ENCODE measurements at regions not wholly inside any gene's neighbourhood (a gene's known extent, or its start where the extent isn't known, plus 50 kb on each side); places are given as distances from the start of the nearest gene placed in this dataset.

GRCh38 chr14:65794674-65795279 is 382.2 kb downstream of the FUT8 start:
- no peak for DNase-seq

DNA sequence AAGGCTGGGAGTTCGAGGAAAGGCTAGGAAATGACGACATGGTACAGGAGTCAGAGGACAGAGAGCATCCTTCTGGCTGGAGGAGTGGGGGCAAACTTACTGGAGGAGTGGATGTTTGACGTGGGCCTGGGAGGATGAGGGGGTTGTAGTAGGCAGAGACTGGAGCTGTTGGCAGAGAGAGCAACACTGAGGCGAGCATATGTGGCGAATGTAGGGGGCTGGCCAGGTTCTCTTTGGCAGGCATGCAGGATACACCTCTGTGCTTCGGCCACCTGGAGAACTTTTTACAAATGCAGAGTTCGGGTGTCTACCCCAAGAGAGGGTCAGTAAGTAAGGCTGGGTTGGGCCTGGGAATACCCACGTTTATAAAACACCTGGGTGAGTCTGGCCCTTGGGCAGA is 385.7 kb downstream of the FUT8 start:
- no peak for DNase-seq

- no peak for DNase-seq
These were observed 388.2 kb downstream of the FUT8 start for GRCh38 chr14:65800694-65801093.

DNA sequence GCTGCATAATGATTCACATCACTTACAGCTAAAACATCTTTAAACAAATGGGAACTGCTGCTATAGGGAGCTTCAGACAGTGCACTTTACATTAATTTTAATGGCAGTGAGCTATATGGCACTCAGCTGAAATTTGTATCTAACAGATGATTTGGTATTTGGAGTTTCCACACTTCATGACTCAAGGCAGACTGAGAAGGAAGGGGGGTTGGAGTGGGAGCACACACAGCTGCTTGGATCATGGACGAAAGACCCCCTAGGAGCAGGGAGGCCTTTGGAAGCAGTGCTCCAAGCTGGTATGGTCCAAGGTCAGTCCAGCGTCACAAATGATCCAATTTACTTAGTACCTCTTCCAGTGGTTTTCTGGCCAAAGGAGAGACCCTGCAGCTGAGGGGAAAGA is 389.7 kb downstream of the FUT8 start:
- no peak for DNase-seq

DNA sequence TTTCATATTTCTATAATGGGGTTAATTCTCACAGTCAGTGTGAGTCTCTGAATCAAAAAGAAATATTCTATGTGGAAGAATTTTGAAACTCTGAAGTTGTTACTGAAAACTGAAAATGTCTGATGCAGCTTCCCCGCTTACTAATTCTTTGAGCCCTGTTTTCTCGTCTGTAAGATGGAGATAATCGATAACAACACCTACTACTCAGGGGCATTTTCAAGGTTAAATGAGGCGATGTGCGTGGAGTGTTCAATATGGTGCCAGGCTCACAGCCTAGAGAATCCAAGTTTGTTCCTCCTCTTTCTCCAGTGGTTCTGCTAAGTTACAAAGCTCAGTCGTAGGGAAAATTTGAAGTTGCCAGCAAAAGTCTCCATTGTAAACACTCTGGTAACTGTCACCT is 391.4 kb downstream of the FUT8 start:
- DNase-seq: no peak

DNA sequence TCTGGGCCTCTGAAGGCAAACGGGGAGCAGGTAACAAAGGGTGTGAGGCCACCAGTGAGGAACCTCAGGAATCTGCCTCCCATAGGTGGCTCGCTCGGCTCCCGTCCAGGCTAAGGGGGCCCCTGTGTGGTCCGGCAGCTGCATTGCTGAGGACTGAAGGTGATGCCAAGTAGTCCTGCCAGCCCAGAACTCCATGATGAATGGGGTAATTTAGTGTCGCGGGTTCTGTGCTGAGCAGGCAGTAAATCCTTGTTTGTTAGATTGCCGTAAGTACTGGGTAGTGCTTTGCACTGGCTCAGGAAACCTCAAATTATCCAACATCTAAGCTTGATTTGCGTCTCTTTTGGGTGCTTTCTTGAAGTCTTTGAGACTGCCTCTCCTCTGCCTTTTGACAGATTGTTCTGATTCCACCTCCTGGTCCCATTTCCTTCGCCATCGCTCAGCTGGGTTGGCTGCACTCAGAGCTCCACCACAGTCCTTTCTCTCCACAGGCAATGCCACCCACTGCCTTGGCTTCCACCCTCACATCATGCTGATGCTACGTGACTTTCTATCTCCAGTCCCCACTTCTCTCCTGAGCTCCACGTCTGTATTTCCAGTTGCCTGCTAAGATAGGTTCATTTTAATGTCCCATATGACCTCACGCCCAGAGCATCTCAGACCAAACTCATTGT is 392.0 kb downstream of the FUT8 start:
- DNase-seq: no peak

- no peak for DNase-seq
These were observed 392.6 kb downstream of the FUT8 start for GRCh38 chr14:65805113-65805473.

DNA sequence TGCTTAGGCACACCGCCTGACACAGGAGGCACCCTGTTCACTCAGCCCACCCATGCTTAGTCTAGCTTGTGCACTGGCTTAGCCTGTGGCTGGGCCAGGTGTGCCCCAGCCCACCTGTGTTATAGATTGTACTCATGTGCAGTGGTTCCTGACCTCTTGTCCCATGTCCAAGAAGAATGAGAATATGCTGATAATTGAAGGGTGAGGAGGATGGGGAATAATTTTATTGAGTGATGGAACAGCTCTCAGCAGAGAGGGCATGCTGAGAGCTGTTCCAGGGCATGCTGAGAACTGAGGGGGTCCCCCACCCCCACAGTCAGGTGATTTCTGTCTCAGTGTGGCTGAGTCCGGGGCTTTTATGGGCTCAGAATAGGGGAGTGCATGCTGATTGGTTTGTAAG is 395.9 kb downstream of the FUT8 start:
- DNase-seq: no peak

- no peak for DNase-seq
These were observed 397.8 kb downstream of the FUT8 start for GRCh38 chr14:65810322-65810721.

- no peak for DNase-seq
These were observed 401.3 kb downstream of the FUT8 start for GRCh38 chr14:65813760-65814384.

- DNase-seq: no peak
These were observed 402.6 kb downstream of the FUT8 start for GRCh38 chr14:65815127-65815526.

DNA sequence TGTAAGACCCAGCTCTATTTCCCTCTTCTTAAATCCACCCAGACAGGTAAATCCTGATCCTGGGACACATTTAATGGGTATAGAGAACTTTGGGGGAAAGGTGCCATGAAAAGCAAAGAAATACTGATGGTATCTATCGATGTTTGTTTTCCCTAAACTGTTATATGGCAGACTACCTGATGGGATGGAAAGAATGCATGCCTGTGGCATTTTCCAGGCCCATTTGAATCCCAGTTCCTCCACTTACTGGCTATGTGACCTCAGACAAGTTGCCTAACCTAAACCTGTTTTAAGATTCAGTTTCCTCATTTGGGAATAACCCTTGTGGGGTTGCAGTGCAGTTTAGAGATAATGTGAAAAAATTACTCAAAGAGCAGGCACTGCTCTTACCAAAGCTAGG is 404.5 kb downstream of the FUT8 start:
- DNase-seq: no peak

GRCh38 chr14:65819569-65819968 is 407.0 kb downstream of the FUT8 start:
- no peak for DNase-seq

GRCh38 chr14:65821224-65821753 is 408.8 kb downstream of the FUT8 start:
- DNase-seq: no peak

GRCh38 chr14:65824285-65824977 is 411.9 kb downstream of the FUT8 start:
- no peak for DNase-seq

DNA sequence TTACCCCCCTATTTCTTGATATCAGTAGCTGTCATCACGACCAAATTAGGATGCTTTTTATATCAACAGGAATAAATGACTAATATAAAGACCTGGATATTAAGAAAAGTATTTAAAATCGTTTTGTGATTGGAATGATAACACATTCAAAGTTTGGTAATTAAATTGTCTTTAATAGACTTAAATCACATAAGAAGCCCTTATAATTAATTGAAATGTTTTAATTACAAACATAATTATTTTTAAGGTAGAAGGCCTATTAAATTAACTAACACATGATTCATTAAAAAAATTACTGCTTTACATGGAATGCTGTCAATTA is 412.4 kb downstream of the FUT8 start:
- DNase-seq: no peak

DNA sequence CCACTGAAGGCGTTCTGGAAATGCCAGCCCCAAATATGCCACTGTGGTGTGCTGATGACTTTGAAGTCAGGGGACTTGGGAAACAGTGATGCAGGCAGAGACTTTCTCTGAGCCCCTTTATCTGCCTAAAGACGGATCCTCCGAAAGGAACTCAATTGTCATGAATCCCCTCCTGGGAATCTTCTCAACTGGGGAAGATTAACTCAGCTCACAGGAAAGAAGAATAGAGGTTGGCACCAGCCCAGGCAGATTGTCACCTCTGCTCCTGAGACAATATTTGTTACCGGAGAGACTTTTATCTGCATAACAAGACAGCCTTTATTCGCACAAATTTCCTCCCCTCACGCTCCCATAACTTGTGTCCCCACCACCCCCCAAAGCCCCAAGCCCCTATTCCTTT is 414.4 kb downstream of the FUT8 start:
- DNase-seq: no peak

- DNase-seq: no peak
These were observed 415.0 kb downstream of the FUT8 start for GRCh38 chr14:65827520-65827919.

GRCh38 chr14:65828396-65828795 is 415.9 kb downstream of the FUT8 start:
- DNase-seq: no peak

DNA sequence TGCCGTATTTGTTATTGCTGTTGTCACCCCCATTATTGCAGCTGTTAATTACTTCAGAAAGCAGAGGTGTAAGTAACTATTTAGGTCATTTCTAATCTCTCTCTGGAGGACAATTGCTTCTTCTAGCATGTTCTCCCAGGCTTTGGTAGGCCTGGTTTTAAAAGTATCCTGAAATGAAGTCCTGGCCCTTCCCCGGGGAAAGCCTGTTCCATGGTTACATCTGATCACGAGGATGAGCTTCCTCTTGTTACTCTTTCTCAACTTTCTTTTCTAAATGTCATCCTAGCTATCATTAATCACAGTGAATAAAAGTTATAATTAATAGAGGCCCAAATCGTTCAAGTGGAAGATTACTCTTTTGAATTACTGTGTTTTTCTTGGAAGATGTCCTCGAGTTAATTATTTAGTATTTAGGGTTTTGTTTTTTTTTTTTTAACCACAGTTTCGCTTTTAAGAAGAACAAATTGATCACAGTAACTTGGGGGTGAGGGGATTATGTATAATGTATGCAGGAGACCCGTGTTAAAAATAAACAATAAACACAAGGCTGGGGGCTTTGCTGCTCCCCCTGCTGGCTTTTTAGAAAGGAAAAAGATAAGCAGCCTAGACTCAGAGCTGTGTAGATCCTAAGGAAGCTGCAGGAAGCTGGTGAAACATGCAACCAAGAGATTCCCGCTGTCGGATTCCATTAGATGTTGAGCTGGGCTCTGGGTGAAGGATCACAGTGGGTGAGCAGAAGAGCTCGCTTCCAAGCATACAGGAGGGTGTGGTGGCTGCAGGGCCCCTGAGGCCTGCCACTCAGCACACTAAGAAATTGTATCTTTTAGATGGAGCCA is 420.1 kb downstream of the FUT8 start:
- DNase-seq: no peak

DNA sequence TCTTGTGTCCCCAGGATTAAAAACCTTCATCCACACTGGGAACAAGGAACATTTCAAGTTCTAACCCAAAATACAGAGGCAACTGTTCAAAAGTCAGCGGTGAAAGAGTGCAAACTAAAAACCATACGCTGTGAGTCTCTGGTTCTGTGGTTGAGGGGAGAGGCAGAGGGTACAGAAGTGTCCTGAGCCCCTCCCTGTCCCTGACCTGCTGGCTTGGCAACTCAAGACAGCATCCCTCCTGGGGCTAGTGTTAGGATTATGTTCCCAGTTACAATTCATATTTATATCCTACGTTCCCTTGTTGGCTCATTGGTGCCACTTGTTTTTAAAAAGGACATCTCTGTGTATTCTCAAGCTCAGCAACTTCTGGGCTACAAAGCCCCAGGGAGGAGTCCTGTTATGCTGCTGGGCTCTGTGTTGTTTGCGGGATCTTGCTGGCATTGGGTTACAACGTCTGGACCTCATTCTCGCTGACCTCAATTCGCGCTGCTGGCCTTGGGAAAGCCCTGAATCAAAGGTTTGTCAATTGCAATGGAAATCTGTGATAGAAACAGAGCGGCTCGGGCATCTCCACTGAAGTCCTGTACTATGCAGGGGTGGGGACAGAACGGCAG is 420.8 kb downstream of the FUT8 start:
- no peak for DNase-seq

- no peak for DNase-seq
These were observed 421.5 kb downstream of the FUT8 start for GRCh38 chr14:65834051-65834450.

- DNase-seq: no peak
These were observed 422.3 kb downstream of the FUT8 start for GRCh38 chr14:65834812-65835211.
